Testis (tissue), 2 donors: ENCODE measurements at regions not wholly inside any gene's neighbourhood (a gene's known extent, or its start where the extent isn't known, plus 50 kb on each side); places are given as distances from the start of the nearest gene placed in this dataset.

Experiments used
- DNase-seq: peaks from one replicate; pipeline ENCODE4 v3.0.0-alpha.2; 2019
- H3K27ac ChIP-seq, 2 donors: fragments of 200-600 bp; sonication (generic); one replicate each; pipeline ENCODE4 v1.5.1; 2019
- H3K27me3 ChIP-seq: fragments of 200-600 bp; sonication (generic); one replicate; pipeline ENCODE4 v1.5.1; 2019
- H3K36me3 ChIP-seq: fragments of 200-600 bp; sonication (generic); one replicate; pipeline ENCODE4 v1.5.1; 2017; ENCODE audit warnings: low read depth; ENCODE audit errors: missing control alignments
- H3K4me1 ChIP-seq: fragments of 200-600 bp; sonication (generic); one replicate; pipeline ENCODE4 v1.5.1; 2019
- H3K4me3 ChIP-seq, 2 donors: fragments of 200-600 bp; sonication (generic); one replicate each; pipeline ENCODE4 v1.5.1; 2017 to 2019
- H3K9me3 ChIP-seq: fragments of 200-600 bp; sonication (generic); one replicate; pipeline ENCODE4 v1.5.1; 2017
- CTCF ChIP-seq, 3 experiments: fragments of 450-650 bp in 2 of 3; fragments of 200-600 bp in 1 of 3; sonication (generic) in 1 of 3; IDR thresholded peaks; one replicate each; pipeline ENCODE4 v1.5.1; 2016 to 2019; ENCODE audit warnings: antibody characterized with exemption in 3 of 3, mild to moderate bottlenecking in 2 of 3, moderate library complexity in 1 of 3
- POLR2A ChIP-seq: fragments of 450-650 bp; IDR thresholded peaks from one replicate; pipeline ENCODE4 v1.6.1; 2017; ENCODE audit warnings: antibody characterized with exemption, mild to moderate bottlenecking, moderate library complexity
- WGBS, 2 donors: methylation state at CpG; one replicate each; pipeline ENCODE4 v1.1.5; 2018; 5-methylcytosine and 5-hydroxymethylcytosine counted together
- intact Hi-C: fragments of 100-400 bp; cut with DNase I; formaldehyde crosslinking; loops from one replicate; pipeline ENCODE4 v1.15.1; 2023; ENCODE audit warnings: low total_unique reads

GRCh38 chr9:20023961-20024571 is 235.2 kb upstream of the SLC24A2 start:
- Histone ChIP-seq H3K4me1 (no peaks in the 10 kb centered on the region), H3K9me3 (no peaks in the 10 kb centered on the region), H3K36me3 (no peaks in the 10 kb centered on the region), H3K27me3 (no peaks in the 10 kb centered on the region), H3K27ac (no peak overlapping the region), H3K4me3 (no peak overlapping the region)
- TF ChIP-seq CTCF (IDR thresholded peaks at IDR 0.05) (no peak), POLR2A (no peak)
- intact Hi-C loops, result no loop called here
- WGBS, 2 donors, result 51 to 55% methylated on average over 8 of the region's 8 CpGs
- DNase-seq, result no peak

GRCh38 chr9:20023210-20023905 is 234.5 kb upstream of the SLC24A2 start:
- no peak for TF ChIP-seq CTCF (IDR thresholded peaks at IDR 0.05)
- no peak for TF ChIP-seq POLR2A
- Histone ChIP-seq H3K9me3 (no peaks in the 10 kb centered on the region), H3K27me3 (no peaks in the 10 kb centered on the region), H3K36me3 (no peaks in the 10 kb centered on the region), H3K27ac (no peak overlapping the region), H3K4me3 (no peak overlapping the region), H3K4me1 (no peaks in the 10 kb centered on the region)
- intact Hi-C loops, result no loop called here
- 64% methylated on average over 1 of the region's 1 CpG for WGBS, 2 donors
- no peak for DNase-seq

- no peaks in the 10 kb centered on the region for H3K36me3 ChIP-seq
- no peak overlapping the region for H3K27ac ChIP-seq
- DNase-seq, result no peak
- intact Hi-C loops, result no loop called here
- no peaks in the 10 kb centered on the region for H3K27me3 ChIP-seq
- TF ChIP-seq POLR2A, result no peak
- no peak for TF ChIP-seq CTCF (IDR thresholded peaks at IDR 0.05)
- 41 to 82% methylated on average over 2 of the region's 2 CpGs for WGBS, 2 donors
- H3K9me3 ChIP-seq, result no peaks in the 10 kb centered on the region
- no peak overlapping the region for H3K4me3 ChIP-seq
- H3K4me1 ChIP-seq, result no peaks in the 10 kb centered on the region
These were observed 233.6 kb upstream of the SLC24A2 start for GRCh38 chr9:20022410-20022809.

- intact Hi-C loops, result no loop called here
- Histone ChIP-seq H3K36me3 (no peaks in the 10 kb centered on the region), H3K27me3 (no peaks in the 10 kb centered on the region), H3K4me1 (no peaks in the 10 kb centered on the region), H3K27ac (no peak overlapping the region), H3K4me3 (no peak overlapping the region), H3K9me3 (no peaks in the 10 kb centered on the region)
- DNase-seq, result no peak
- 80 to 82% methylated on average over 1 of the region's 1 CpG for WGBS, 2 donors
- TF ChIP-seq POLR2A, result no peak
- TF ChIP-seq CTCF (IDR thresholded peaks at IDR 0.05), result no peak
These were observed 227.8 kb upstream of the SLC24A2 start for GRCh38 chr9:20016611-20017010.
